Bronchial epithelial cell (primary cell): ENCODE measurements at regions not wholly inside any gene's neighbourhood (a gene's known extent, or its start where the extent isn't known, plus 50 kb on each side); places are given as distances from the start of the nearest gene placed in this dataset.

Experiments
- DNase-seq: peaks from one replicate; pipeline ENCODE4 v3.0.0-alpha.2; 2010; ENCODE audit warnings: low read depth
- FAIRE-seq: peaks from 2 replicates; lab custom pipeline; 2011; peaks lifted over from hg19 to GRCh38; lab: Jason Lieb, UNC
- H3K27me3 ChIP-seq: 2 replicates; pipeline ENCODE4 v1.5.1; 2011; ENCODE audit warnings: low read length; ENCODE audit not compliant: control insufficient read depth, insufficient read depth
- H3K36me3 ChIP-seq: 2 replicates; pipeline ENCODE4 v1.5.1; 2011; ENCODE audit warnings: low read length; ENCODE audit not compliant: control insufficient read depth, insufficient read depth
- H3K4me3 ChIP-seq: 2 replicates; pipeline ENCODE4 v1.5.1; 2011; ENCODE audit warnings: mild to moderate bottlenecking, low read depth, low read length, control low read depth
- TF ChIP-seq, protein P1 (sequence below): IDR thresholded peaks from 2 replicates; pipeline ENCODE4 v1.5.1; 2011; ENCODE audit warnings: mild to moderate bottlenecking, moderate library complexity, low read length, control low read depth, inconsistent platforms; ENCODE audit not compliant: insufficient read depth, severe bottlenecking

DNA sequence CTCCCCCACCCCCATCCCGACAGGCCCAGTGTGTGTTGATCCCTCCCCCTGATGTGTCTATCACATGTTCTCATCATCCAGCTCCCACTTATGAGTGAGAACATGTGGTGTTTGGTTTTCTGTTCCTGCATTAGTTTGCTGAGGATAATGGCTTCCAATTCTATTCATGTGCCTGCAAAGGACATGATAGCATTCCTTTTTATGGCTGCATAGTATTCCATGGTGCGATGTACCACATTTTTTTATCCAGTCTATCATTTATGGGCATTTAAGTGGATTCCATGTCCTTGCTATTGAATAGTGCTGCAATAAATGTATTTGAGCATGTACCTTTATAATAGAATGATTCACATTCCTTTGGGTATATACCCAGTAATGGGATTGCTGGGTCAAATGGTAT, 66.6 kb upstream of the NXT1 start:
- Histone ChIP-seq H3K4me3 (no peak overlapping the region), H3K27me3 (no peaks in the 10 kb centered on the region), H3K36me3 (no peaks in the 10 kb centered on the region)
- FAIRE-seq (no peak), DNase-seq (no peak)
- TF ChIP-seq, protein P1, sequence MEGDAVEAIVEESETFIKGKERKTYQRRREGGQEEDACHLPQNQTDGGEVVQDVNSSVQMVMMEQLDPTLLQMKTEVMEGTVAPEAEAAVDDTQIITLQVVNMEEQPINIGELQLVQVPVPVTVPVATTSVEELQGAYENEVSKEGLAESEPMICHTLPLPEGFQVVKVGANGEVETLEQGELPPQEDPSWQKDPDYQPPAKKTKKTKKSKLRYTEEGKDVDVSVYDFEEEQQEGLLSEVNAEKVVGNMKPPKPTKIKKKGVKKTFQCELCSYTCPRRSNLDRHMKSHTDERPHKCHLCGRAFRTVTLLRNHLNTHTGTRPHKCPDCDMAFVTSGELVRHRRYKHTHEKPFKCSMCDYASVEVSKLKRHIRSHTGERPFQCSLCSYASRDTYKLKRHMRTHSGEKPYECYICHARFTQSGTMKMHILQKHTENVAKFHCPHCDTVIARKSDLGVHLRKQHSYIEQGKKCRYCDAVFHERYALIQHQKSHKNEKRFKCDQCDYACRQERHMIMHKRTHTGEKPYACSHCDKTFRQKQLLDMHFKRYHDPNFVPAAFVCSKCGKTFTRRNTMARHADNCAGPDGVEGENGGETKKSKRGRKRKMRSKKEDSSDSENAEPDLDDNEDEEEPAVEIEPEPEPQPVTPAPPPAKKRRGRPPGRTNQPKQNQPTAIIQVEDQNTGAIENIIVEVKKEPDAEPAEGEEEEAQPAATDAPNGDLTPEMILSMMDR, result no peak

DNA sequence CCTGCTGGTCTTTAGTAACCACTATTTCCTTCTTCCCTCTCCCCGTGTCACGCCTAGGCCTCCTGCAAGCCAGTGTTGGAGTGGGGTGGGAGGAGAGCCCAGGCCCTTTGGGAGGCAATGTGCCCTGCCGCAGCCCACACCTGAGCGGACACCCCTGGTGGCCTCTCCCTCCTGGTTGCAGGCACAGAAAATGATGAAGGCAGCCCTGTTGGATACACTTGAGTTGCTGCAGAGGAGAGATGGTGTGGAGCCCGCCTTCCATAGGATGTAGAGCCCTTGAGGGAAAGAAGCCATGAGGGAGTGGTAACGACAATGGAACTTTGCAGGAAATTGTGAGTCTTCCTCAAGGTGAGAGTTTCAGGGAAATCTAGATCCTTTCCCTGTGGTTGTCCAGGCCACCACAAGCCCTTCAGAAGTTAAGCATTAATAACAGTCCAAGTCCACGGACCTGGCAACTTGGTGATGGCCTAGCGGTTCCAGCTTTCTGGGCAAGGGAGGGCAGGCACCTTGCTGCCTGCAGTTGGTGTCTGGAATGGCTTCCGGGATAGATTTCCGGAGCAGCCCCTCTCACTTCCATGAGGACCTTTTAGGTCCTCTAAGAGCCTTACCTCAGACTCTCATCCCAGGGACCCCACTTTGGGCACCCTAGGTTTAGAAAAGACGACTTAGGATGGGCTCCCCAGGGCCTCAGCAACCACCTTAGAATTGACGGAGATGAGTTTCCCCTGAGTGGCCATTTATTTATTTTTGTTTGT, 67.3 kb upstream of the NXT1 start:
- FAIRE-seq, result no peak
- Histone ChIP-seq H3K4me3 (no peak overlapping the region), H3K27me3 (no peaks in the 10 kb centered on the region), H3K36me3 (no peaks in the 10 kb centered on the region)
- TF ChIP-seq, protein P1, result no peak
- DNase-seq, result no peak

DNA sequence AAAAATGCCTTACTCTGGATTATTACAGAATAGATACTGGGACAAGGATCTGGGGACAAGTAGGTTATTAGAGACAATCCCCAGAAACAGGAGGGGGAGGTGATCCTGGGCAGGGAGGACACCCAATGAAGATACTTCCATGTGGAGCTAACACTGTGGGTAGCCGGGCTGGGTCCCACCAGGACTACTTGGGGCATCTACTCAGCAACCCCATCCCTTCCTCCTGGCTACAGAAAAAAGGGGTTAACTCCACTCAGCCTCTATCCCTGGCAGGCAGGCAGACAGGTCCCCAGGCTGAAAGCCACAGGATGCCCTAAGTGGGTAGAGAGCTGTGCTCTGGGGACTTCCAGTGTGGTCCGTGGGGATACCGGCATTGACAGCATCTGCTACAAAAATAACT, 68.0 kb upstream of the NXT1 start:
- Histone ChIP-seq H3K27me3 (no peaks in the 10 kb centered on the region), H3K4me3 (no peak overlapping the region), H3K36me3 (no peaks in the 10 kb centered on the region)
- TF ChIP-seq, protein P1, result no peak
- FAIRE-seq, result peak; percentile 47
- no peak for DNase-seq

DNA sequence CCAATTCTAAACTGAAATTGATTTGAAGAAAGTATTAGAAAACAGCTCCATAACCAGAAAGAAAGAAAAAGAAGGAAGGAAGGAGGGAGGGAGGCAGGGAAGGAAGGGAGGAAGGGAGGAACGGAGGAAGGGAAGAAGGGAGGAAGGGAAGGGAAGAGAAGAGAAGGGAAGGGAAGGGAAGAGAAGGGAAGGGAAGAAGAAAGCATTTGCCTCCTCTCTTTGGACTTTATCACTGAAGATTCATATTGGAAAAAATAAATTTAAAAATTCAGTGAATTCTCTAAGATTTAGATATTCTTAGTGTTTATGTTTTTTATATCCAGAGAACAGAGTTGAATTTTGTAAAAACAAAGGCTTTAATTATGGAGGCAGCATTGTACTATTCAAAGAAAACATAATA, 68.5 kb upstream of the NXT1 start:
- Histone ChIP-seq H3K27me3 (no peaks in the 10 kb centered on the region), H3K36me3 (no peaks in the 10 kb centered on the region), H3K4me3 (no peak overlapping the region)
- TF ChIP-seq, protein P1, result no peak
- FAIRE-seq, result no peak
- no peak for DNase-seq

DNA sequence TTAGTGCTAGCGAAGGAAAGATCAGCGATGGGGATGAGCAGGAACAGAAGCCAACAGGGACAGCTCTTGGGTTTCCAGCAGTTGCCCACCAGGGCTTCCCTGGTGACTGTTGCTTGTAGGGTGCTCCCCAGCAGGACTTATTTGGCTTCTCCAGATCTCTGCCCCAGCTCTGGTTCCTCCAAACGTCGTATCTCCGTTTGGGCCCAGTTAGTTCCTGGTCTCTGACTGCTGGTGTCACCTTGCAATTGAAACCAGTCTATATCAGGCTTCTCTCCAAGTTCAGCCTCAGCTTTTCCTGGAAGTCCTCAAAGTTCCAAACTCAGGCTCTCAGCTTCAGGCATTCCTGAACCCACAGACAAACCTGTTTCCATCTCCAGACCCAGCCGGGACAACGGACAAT, 70.8 kb upstream of the NXT1 start:
- FAIRE-seq, result no peak
- DNase-seq, result no peak
- Histone ChIP-seq H3K36me3 (no peaks in the 10 kb centered on the region), H3K4me3 (no peak overlapping the region), H3K27me3 (no peaks in the 10 kb centered on the region)
- TF ChIP-seq, protein P1, result no peak

DNA sequence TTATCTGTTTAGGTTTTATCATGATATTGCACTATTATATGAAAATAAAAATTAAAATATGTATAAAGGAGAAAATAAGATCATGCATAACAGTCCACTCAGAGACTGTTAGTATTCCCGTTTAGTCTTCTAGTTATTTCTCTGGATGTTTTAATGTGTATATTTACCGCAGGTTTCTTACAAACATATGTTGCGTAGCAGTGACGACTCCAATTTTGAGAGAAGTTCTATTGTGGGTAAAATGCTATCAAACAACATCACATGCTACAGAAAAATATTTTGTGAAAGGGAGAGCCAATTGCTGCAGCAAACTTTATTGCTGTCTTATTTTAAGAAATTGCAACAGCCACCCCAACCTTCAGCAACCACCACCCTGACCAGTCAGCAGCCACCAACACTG, 72.4 kb upstream of the NXT1 start:
- TF ChIP-seq, protein P1, result no peak
- FAIRE-seq (no peak), DNase-seq (no peak)
- Histone ChIP-seq H3K27me3 (no peaks in the 10 kb centered on the region), H3K4me3 (no peak overlapping the region), H3K36me3 (no peaks in the 10 kb centered on the region)
